T-helper 1 cell treated with Interleukin-12 subunit alpha and Interleukin-12 subunit beta and Interleukin-4 antibody, amounts not matched to agents 30 μg/mL and 1 μg/mL, for 36 hours (primary cell): ENCODE measurements at regions not wholly inside any gene's neighbourhood (a gene's known extent, or its start where the extent isn't known, plus 50 kb on each side); places are given as distances from the start of the nearest gene placed in this dataset.

Source experiments
- H3K27ac Mint-ChIP-seq: one replicate; pipeline ENCODE4 v1.8.0; 2021; ENCODE audit warnings: mild to moderate bottlenecking, mixed read lengths
- H3K27me3 Mint-ChIP-seq: one replicate; pipeline ENCODE4 v1.8.0; 2021; ENCODE audit warnings: low read depth, mixed read lengths
- H3K36me3 Mint-ChIP-seq: one replicate; pipeline ENCODE4 v1.8.0; 2021; ENCODE audit warnings: low read depth, mixed read lengths
- H3K4me1 Mint-ChIP-seq: one replicate; pipeline ENCODE4 v1.8.0; 2021; ENCODE audit warnings: low read depth, mixed read lengths
- H3K4me3 Mint-ChIP-seq: one replicate; pipeline ENCODE4 v1.8.0; 2021; ENCODE audit warnings: mild to moderate bottlenecking, moderate library complexity, mixed read lengths
- H3K9me3 Mint-ChIP-seq: one replicate; pipeline ENCODE4 v1.8.0; 2021; ENCODE audit warnings: mixed read lengths

- H3K4me3 Mint-ChIP-seq, result peak overlapping the region; percentile 13
- peaks cover 4% of the 10 kb centered on the region for H3K9me3 Mint-ChIP-seq
- peaks cover 4% of the 10 kb centered on the region for H3K4me1 Mint-ChIP-seq
- no peak overlapping the region for H3K27ac Mint-ChIP-seq
- peaks cover 1% of the 10 kb centered on the region for H3K36me3 Mint-ChIP-seq
- H3K27me3 Mint-ChIP-seq, result peaks cover 5% of the 10 kb centered on the region
Observed at GRCh38 chr2:168378960-168379669, 77.0 kb upstream of the CERS6 start.

- peaks cover 7% of the 10 kb centered on the region for H3K9me3 Mint-ChIP-seq
- no peak overlapping the region for H3K4me3 Mint-ChIP-seq
- H3K27ac Mint-ChIP-seq, result no peak overlapping the region
- peaks cover 1% of the 10 kb centered on the region for H3K36me3 Mint-ChIP-seq
- H3K4me1 Mint-ChIP-seq, result peaks cover 4% of the 10 kb centered on the region
- H3K27me3 Mint-ChIP-seq, result peaks cover 5% of the 10 kb centered on the region
Observed at GRCh38 chr2:168380500-168380899, 75.6 kb upstream of the CERS6 start.

- no peaks in the 10 kb centered on the region for H3K4me1 Mint-ChIP-seq
- H3K4me3 Mint-ChIP-seq, result no peak overlapping the region
Observed at GRCh38 chr2:168392024-168392423, 64.0 kb upstream of the CERS6 start.

GRCh38 chr2:168392797-168393196 lies 63.3 kb upstream of the CERS6 start:
- Mint-ChIP-seq H3K4me1 (no peaks in the 10 kb centered on the region), H3K9me3 (peaks cover 8% of the 10 kb centered on the region), H3K27ac (no peak overlapping the region), H3K27me3 (peaks cover 26% of the 10 kb centered on the region), H3K36me3 (peaks cover 1% of the 10 kb centered on the region), H3K4me3 (no peak overlapping the region)

More at GRCh38 chr2:168392024-168392423, 64.0 kb upstream of the CERS6 start:
- Mint-ChIP-seq H3K9me3 (peaks cover 8% of the 10 kb centered on the region), H3K27me3 (peaks cover 23% of the 10 kb centered on the region), H3K27ac (no peak overlapping the region), H3K36me3 (peaks cover 1% of the 10 kb centered on the region)

GRCh38 chr2:168394262-168394661 lies 61.8 kb upstream of the CERS6 start:
- Mint-ChIP-seq H3K36me3 (peaks cover 1% of the 10 kb centered on the region), H3K27ac (no peak overlapping the region), H3K27me3 (peaks cover 27% of the 10 kb centered on the region), H3K4me1 (no peaks in the 10 kb centered on the region), H3K9me3 (peaks cover 7% of the 10 kb centered on the region), H3K4me3 (no peak overlapping the region)

GRCh38 chr2:168396131-168396530 lies 59.9 kb upstream of the CERS6 start:
- Mint-ChIP-seq H3K36me3 (peaks cover 1% of the 10 kb centered on the region), H3K4me1 (no peaks in the 10 kb centered on the region), H3K4me3 (no peak overlapping the region), H3K27ac (no peak overlapping the region), H3K9me3 (peaks cover 11% of the 10 kb centered on the region), H3K27me3 (peaks cover 33% of the 10 kb centered on the region)

GRCh38 chr2:168397629-168398028 lies 58.4 kb upstream of the CERS6 start:
- Mint-ChIP-seq H3K9me3 (peaks cover 11% of the 10 kb centered on the region), H3K27me3 (peaks cover 34% of the 10 kb centered on the region), H3K36me3 (peaks cover 1% of the 10 kb centered on the region), H3K27ac (no peak overlapping the region), H3K4me3 (no peak overlapping the region), H3K4me1 (no peaks in the 10 kb centered on the region)

- Mint-ChIP-seq H3K9me3 (peaks cover 8% of the 10 kb centered on the region), H3K4me3 (no peak overlapping the region), H3K27ac (no peak overlapping the region), H3K4me1 (peaks cover 6% of the 10 kb centered on the region), H3K36me3 (peaks cover 1% of the 10 kb centered on the region), H3K27me3 (peaks cover 42% of the 10 kb centered on the region)
Observed at GRCh38 chr2:168401048-168401556, 55.0 kb upstream of the CERS6 start.

- H3K4me3 Mint-ChIP-seq, result no peak overlapping the region
Observed at GRCh38 chr2:168401771-168402170, 54.3 kb upstream of the CERS6 start.

GRCh38 chr2:168402531-168402930 lies 53.5 kb upstream of the CERS6 start:
- Mint-ChIP-seq H3K4me3 (no peak overlapping the region), H3K27me3 (peaks cover 32% of the 10 kb centered on the region), H3K27ac (no peak overlapping the region)

More at GRCh38 chr2:168401771-168402170, 54.3 kb upstream of the CERS6 start:
- H3K27ac Mint-ChIP-seq, result no peak overlapping the region
- H3K9me3 Mint-ChIP-seq, result peaks cover 8% of the 10 kb centered on the region
- peaks cover 6% of the 10 kb centered on the region for H3K4me1 Mint-ChIP-seq
- H3K27me3 Mint-ChIP-seq, result peaks cover 38% of the 10 kb centered on the region
- H3K36me3 Mint-ChIP-seq, result peaks cover 1% of the 10 kb centered on the region

GRCh38 chr2:168403736-168404135 lies 52.3 kb upstream of the CERS6 start:
- Mint-ChIP-seq H3K36me3 (no peaks in the 10 kb centered on the region), H3K4me3 (no peak overlapping the region), H3K27me3 (peaks cover 34% of the 10 kb centered on the region), H3K27ac (no peak overlapping the region), H3K9me3 (peaks cover 20% of the 10 kb centered on the region), H3K4me1 (peaks cover 6% of the 10 kb centered on the region)

More at GRCh38 chr2:168402531-168402930, 53.5 kb upstream of the CERS6 start:
- Mint-ChIP-seq H3K4me1 (peaks cover 6% of the 10 kb centered on the region), H3K9me3 (peaks cover 8% of the 10 kb centered on the region), H3K36me3 (no peaks in the 10 kb centered on the region)

GRCh38 chr2:168404764-168405163 lies 51.3 kb upstream of the CERS6 start:
- Mint-ChIP-seq H3K4me1 (peaks cover 6% of the 10 kb centered on the region), H3K4me3 (no peak overlapping the region), H3K9me3 (peaks cover 14% of the 10 kb centered on the region), H3K27me3 (peaks cover 33% of the 10 kb centered on the region), H3K36me3 (no peaks in the 10 kb centered on the region), H3K27ac (no peak overlapping the region)
